GM21367 (cell line): ENCODE measurements at regions not wholly inside any gene's neighbourhood (a gene's known extent, or its start where the extent isn't known, plus 50 kb on each side); places are given as distances from the start of the nearest gene placed in this dataset.

Source experiments
- ATAC-seq: cut with Tn5 transposase; IDR thresholded peaks from one replicate; pipeline ENCODE4 v1.9.1; 2021; ENCODE audit not compliant: unreplicated experiment

DNA sequence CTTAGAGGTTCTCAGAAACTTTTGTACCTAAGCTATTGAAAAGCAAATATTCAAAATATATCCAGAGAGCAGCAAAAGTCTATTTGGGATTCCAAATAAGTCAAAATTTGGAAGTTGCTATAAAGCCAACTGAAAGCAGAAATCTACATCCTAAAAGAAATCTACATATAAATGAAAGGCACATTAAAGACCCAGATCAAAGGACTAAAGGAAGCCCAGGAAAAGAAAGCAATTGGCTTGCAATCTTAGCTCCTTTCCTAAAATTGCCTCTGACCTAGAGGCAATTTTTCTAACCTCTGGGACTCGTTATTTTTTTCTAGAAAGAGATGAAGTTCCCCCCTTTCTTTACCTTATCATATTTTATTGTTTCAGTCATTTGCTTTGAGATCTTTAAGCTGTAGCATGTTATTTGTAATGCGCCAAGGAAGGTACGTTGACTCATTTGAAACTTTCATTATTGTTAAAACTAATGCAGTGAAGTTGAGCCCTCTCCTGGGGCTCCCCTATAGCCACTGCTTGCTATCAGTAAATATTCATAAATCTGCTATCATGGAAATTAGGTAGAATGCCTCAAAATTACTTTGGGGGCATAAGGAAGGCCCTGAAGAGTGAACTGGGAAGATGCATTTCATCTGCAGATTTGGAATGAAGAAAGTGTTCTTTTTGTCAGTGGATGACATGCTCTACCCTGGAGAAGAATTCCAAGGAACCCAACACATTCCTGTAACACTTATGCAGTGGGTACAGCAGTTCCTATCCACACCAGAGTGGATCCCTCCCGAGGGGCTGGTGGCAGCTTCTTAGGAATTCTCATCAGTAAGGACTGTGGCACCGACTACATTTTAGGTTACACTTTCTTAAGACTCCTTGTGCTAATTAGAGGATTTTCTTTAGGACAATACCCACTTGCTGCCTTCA, 177.8 kb upstream of the IGFBP7 start:
- no peak for ATAC-seq

DNA sequence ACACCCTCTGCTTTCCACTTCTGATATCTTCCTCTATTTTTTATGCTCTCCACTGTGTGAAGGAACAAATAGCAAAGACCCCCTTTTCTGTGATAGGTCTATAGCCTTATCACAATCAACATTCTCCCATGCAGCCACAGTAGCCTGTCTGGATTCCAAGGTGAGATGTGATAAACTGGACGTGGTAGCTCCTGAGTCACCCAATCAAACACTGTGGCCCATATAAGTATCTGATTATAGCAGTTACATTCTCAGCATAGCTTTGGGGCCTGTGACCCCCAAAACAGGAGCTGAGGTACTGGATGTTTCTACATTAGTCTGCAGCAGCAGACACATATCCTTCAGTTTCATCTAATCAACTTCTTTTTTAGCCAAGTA, 172.7 kb upstream of the IGFBP7 start:
- ATAC-seq: no peak

DNA sequence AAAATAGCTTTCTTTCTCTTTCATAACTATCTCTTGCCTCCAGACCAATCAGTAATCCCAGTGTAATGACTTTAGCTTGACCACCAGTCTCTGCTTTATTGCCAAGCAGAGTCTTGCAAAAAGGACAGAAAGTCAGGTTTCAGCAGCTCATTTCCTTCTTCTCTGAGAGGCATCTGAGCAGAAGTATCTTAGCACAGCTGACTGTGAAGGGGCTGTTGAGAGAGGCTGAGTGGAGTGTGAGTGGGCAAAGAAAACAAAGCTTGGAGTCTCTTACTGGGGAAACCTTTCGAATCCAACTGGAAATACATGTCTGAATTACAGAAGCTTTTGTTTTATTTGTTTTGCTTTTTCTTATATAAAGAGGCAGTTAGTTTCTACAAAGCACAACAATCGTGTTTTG, 170.3 kb upstream of the IGFBP7 start:
- ATAC-seq: no peak

DNA sequence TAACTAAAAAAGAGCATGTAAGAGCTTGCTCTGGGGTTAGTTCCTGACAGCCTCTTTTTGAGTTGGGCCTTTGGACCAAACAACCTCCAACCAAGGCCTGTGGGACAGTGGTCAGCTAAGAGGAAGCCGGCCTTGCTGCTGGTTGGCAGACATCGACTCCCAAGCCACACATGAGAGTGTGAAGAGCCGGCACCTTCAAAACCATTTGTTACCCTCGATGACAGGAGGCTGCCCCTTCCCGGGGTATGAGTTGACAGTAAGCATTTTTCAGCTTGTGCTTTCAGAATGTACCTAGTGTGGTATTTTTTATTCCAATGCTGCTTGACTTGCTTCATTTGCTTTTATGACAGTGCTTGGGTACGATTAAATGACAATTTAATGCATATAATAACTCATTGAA, 168.6 kb upstream of the IGFBP7 start:
- ATAC-seq: no peak

DNA sequence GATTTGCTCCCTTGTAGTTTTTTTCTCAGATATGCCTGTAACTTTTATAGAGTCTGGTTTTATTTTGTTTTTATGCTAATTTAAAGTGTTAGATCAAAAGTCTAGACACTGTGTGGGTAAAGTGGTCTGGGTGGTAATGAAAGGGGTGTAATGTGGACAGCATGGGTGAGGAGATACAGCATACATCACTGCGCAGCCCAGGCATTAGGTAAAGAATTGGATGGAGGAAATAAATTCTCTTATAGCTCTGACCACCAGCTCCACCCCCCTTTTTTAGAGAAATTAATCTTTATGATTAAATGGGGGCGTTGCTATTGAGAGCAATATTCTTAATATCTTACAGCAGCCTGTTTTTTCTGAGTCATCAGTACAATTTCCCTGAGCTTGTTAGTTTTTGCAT, 163.9 kb upstream of the IGFBP7 start:
- ATAC-seq: no peak

DNA sequence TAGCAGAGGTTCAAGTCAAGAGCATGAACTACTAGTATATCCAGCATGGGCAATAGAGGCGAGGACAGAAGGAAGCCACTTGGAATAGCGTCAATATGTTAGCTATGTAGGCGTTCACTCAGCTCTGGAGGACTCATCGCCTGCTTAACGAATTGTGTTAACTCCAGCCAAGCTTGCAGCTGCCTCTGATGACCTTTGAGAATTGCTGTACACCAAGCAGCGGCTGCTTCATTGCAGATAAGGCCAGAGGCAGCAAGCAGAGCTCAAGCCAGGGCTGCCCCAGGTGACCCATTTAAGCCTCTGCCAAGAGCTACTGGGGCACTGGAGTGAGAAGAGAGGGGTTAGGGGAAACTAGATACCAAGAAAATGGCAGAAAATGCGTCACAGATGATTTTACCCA, 160.2 kb upstream of the IGFBP7 start:
- no peak for ATAC-seq

DNA sequence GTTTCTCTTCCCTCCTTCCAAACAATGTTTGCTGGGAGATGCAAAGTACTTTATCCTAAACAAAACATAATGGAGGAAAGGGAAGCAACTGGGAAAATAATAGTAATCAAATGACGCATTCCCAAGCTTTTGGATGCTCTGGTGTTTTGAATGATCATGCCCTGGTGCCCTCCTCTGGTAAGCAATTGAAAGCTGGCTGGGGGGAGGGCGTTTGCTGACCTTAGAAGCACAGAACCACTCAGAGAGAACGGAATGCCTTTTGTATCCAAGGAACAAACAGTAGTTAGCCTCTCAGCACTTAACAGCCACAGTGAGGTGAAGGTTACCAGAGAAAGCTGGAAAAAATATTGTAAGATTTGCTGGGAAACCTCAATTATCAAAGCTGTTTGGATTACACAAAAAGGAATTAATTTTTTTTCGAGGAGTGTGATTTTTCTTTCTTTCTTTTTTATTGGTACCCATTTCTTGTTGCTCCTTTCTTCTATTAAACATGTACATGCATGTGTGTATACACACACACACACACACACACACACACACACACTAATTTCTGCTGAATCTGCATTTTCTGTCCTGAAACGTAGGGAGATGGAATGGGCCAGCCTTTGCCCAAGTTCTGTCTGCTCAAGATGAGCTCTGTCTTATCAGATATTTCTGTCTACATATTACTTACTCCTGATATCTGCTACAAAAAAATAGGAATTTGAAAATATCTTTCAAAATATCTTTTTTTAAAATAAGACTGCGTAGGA, 155.8 kb upstream of the IGFBP7 start:
- no peak for ATAC-seq

DNA sequence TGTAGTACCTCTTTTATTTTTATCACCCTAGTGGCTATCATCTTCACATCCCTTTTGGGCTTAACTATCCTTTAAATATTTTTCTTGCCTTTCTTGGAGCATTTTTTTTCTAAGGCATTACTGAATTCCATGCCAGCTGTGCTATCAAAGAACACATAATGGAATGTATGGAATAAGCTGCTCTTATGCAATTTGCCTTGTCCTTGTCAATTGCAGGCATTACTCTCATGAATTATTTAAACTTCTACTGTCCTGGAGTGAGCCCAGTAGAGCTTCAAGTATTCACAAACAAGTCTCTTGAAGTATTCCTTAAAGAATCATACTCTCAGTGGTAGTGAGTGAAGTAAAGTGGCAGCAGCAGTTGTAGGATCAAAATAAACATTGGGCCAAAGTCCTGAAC, 144.6 kb upstream of the IGFBP7 start:
- ATAC-seq: no peak

DNA sequence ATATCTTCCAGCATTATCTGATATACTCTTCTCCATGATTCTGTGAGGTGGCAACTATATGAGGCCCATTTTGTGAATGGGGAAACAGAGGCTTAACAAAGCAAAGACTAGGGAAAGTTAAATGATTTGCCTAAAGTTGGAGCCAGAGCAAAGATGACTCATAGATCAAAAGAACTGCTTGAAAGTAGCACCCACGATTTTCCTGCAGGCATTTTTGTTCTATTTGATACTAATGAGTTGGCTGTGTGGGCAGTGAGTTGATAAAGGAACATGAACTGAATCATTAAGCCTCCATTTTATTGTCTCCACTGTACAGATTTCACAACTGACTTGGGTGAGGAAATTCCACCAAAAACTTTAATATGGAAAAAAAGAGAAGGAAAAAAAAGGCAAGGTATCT, 138.9 kb upstream of the IGFBP7 start:
- ATAC-seq: no peak

DNA sequence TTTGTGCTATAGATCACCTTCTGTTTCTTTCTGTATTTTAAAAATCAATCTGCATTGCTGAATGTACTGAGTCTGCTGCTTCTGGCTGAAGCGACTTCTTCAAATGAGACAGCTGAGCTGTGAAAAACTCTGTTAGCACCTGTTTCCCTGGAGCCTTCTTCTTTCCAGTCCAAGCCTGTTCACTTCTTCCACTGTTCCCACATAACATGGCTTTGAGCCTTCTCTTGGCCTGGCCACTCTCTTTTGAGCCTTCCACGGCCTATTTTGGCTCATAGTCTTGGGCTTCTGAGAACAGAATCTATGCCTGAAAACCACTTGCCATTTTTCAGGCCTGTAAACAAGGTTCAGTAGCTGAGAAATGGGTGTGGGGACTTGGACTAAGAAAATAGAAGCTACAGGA, 132.9 kb upstream of the IGFBP7 start:
- ATAC-seq: no peak

DNA sequence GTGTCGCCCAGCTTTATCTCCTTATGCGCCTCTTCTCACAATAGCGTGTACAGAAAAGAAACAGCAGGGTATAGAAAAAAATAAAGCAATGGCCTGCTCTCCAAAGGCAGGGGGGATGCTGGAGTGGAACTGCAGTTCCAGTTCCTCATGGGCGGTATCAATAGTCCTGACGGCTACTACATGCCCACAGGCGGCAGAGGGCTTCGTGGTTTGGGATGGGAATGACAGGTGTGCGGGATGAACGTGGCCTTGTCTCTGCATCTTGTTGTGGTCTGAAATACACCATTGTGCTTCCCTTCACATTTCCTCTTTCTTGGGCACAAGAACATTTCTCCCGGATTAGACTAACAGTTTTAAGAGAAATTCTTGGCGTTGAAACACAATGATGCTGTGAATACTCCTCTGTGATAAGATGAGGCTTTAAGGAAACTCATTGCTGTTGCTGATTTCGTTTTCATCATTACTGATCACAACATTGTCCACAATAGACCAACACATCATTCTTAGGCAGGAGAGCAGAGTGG, 124.1 kb upstream of the IGFBP7 start:
- no peak for ATAC-seq

DNA sequence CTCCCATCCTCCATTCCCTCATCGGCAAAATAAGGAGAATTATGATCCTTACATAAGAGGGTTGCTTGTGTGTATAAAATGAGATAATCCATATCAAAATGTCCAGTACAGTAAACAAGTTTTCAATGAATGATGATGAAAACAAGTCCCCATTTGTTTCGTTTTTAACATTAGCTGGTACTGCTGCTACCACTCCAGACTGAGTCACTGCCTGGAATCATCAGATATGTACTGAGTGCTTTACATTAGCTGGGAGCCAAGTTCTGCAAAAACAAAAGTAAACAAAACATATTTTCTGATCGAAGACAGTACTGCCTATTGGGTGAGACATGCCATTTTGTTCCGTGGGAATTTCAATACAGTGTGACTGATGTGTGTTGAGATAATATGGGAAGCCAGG, 123.2 kb upstream of the IGFBP7 start:
- no peak for ATAC-seq

DNA sequence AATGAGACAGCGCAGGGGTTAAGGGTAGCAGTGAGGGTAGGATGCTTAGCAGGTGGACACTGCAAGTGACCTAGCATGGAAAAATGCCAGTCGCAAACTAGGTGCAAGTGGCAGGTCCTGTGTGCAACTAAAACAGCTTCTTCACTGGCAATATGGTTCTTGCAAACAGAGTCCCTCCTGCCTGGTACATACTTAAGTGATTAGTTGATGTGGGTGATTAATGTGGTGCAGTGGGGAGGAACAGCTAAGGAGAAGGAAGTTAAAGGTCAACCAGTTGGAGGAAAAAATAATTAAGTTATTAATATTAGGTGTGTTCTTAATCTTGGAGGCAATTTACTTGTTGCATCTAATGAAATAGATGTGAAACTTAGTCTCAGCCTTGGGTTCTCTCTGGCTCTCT, 121.6 kb upstream of the IGFBP7 start:
- no peak for ATAC-seq

DNA sequence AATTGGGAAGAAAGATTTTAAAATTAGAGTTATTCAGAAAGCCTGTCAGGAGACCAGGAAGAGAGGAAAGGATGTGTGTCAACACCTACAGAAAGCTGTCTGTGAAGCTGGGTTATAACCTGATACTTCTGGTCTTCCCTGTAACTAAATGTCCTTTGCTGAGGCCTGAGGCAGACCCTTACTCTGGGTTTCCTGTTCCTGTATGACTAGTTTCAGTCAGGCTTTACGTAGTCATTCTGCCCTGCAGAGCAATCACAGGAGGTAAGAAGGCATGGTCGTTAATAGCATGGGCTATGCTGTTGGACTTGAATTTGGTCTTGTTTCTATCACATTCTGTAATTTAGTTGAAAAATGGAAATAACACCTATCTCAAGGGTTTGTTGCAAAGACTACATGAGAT, 110.5 kb upstream of the IGFBP7 start:
- no peak for ATAC-seq

DNA sequence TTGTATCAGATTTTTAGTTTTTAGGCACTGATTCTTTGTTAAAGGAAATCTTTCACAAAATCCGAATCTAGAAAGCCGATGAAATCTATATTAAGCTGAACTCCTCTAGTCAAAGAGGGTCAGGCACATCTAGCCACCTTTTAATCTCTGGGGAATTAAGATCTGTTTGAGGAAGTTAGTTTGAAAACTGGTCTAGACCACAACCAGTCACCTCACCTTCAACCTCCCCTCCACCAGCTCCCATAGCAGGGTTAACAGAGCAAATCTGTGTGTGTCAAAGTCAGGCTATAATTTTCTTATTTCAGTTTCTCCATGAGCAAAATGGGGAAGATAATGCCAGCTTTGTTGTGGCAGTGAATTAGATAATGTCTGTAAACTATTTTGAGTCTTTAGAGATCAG, 110.0 kb upstream of the IGFBP7 start:
- no peak for ATAC-seq

DNA sequence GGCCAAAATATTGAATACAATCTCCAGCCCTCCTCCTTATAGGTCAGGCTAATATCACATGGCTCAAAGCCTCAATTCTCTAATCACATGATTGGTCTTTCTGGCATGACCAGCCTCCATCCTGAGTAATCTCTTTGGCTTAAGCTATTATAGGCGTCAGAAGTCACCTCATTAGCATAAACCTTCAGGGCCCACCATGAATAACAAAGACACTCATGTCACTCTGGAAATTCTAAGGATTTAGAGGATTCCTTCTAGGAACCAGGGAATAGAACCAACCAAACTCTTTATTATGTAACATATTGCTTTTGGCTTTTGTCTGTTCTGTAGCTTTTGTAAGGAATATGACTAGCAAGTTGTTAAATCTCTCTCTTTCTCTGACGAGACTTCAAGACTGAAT, 109.2 kb upstream of the IGFBP7 start:
- ATAC-seq: no peak

DNA sequence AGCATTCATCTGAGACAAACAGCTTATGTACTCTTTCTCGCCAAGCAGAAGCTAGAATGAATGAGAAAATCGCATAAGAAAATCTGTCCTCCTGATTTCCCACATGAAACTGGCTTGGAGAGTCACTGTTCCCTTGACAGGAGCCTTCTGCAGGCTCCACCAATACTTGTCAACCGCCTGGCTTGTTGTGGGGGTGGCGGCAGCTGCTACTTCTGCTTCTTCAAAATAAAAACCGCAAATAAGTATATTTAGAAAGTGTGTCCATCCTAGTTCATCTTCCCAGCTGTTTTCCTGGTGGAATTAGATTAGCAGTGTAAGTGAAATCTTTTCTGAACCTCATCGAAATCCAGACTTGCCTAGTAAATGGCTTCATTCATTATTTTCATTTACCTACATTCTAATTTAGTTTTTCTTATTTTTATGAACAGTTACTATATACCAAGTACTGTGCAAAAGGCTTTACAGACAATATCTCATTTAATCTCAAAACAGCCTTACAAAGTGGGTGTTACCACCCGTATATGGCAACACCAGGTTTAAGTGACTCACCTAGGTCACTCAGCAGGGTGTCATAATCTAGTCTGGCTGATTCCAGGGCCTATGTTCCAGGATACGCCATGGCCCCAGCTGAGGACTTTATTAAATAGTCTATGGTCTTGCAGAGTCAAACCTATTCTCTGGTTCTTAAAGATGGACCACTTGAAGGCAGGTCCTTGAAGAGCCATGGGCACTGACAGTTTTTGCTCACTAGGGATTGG, 104.6 kb upstream of the IGFBP7 start:
- no peak for ATAC-seq

DNA sequence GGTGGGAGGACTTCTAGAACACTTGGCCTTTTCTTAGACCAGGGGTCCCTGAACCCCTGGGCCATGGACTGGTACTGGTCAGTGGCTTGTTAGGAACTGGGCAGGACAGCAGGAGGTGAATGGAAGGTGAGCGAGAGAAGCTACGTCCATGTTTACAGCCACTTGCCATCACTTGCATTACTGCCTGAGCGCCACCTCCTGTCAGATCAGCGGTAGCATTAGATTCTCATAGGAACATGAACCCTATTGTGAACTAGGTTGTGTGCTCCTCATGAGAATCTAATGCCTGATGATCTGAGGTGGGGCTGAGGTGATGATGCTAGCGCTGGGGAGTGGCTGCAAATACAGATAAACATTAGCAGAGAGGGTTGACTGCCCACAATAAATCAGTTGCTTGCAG, 100.9 kb upstream of the IGFBP7 start:
- no peak for ATAC-seq

DNA sequence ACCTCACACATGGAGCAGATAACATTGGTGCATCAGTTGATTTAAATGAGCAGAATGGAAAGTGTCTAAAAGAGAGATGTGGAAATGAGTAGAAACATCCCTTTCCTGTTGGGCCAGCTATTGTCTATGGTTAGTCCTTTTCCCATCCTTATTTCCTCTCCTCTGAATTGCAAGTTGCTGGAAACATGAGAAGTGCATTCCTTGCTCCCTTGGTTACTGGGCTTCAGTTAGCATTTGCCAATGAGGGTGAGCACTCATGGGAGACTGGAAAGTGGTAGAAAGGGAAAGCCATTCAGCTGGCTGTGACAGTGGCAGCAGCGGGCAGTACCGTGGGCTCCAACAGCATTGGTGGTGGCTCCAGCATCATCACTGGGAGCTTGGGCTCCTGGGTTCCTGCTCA, 96.0 kb upstream of the IGFBP7 start:
- no peak for ATAC-seq

DNA sequence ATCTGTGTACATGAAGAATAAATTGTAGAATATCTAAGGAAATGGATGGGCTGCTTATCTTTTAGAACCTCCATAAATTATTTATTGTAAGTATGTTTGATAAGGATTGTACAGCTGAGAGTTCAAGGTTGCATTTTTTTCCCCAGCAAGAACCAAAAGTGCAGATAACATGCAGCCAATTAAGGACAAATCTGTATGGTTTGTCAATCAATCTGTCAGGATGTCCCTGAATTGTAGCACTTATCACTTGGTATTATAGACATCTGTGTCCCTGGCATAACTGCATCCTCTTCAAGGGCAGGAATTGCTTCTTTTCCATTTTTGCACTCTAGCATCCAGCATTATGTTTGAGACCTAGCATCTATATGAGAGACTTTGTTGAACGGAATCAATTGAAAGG, 95.4 kb upstream of the IGFBP7 start:
- no peak for ATAC-seq

DNA sequence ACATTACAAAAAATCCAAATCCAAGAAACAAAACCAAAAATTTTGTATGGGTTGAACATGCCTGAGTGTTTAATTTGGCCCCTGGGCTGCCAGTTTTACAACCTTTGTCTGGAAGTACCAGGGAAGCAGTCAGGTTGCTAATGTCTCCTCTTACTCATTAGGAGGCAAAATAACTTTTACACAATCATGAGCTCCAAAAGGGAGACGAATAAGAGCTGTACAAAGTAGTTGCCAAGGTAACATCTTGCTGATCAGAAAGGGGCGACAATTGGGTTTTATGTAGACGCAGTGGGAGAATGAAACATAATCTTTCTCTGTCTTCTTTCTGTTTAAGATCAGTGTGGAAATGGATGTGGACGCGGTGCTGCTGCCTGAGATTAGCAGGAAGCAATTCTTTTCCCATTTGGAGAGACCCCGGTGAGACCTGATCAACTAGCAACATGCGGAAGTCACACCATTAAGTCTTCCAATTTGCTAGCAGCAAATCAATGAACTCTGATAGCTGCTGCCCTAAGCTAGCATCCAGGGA, 90.7 kb upstream of the IGFBP7 start:
- no peak for ATAC-seq
